Keratinocyte (primary cell): ENCODE measurements at regions not wholly inside any gene's neighbourhood (a gene's known extent, or its start where the extent isn't known, plus 50 kb on each side); places are given as distances from the start of the nearest gene placed in this dataset.

Experiments
- CTCF ChIP-seq, 3 experiments: IDR thresholded peaks in 1 of 3; conservative IDR thresholded peaks in 1 of 3; optimal IDR thresholded peaks in 1 of 3; 2 replicates in 2 of 3; 3 replicates in 1 of 3; pipeline versions ENCODE3 to v1.5.1; 2011; ENCODE audit warnings: low read length in 3 of 3, mild to moderate bottlenecking in 3 of 3, moderate library complexity in 2 of 3, control low read depth in 1 of 3, inconsistent platforms in 1 of 3; ENCODE audit not compliant: insufficient read depth in 2 of 3; ENCODE audit errors: extremely low read depth in 1 of 3
- EZH2 ChIP-seq: IDR thresholded peaks from one replicate; pipeline ENCODE4 v1.6.1; 2012; ENCODE audit warnings: inconsistent platforms, mild to moderate bottlenecking, low read length, moderate library complexity

GRCh38 chr5:82348784-82349425 lies 70.8 kb upstream of the RPS23 start:
- TF ChIP-seq CTCF (optimal IDR thresholded peaks at IDR 0.05 in 1 of 3, IDR thresholded peaks at IDR 0.05 in 1 of 3, conservative IDR thresholded peaks at IDR 0.05 in 1 of 3; ENCODE audit: extremely low read depth in 1 of 3, insufficient read depth in 2 of 3, low read length in 3 of 3), result no peak
- no peak for TF ChIP-seq EZH2
